HG03280 (cell line): ENCODE measurements at regions not wholly inside any gene's neighbourhood (a gene's known extent, or its start where the extent isn't known, plus 50 kb on each side); places are given as distances from the start of the nearest gene placed in this dataset.

ENCODE experiments used
- ATAC-seq: cut with Tn5 transposase; IDR thresholded peaks from one replicate; pipeline ENCODE4 v1.9.1; 2021; ENCODE audit warnings: mild to moderate bottlenecking, moderate library complexity; ENCODE audit not compliant: unreplicated experiment

- no peak for ATAC-seq
Measured at GRCh38 chr18:55819448-55819847, 231.5 kb upstream of the TCF4 start.

GRCh38 chr18:55818284-55818683 is 230.3 kb upstream of the TCF4 start:
- ATAC-seq, result no peak

DNA sequence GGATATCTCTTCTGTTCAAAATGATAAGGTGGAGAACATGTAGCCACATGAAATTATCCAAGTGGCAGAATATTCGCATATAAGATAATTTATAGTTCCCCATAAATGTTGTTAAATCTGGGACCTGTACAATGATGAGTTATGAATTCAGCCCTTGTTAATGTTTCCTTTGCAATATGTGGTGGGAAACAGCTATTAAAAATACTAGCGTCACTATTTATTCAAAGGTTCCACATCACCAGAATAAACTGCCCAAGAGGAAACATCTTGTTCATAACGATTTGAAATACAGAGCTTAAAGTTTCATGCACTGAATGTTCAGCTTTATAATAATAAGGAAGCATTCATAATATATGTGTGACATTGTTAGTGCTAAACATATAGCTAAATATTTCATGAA is 223.9 kb upstream of the TCF4 start:
- ATAC-seq, result no peak

DNA sequence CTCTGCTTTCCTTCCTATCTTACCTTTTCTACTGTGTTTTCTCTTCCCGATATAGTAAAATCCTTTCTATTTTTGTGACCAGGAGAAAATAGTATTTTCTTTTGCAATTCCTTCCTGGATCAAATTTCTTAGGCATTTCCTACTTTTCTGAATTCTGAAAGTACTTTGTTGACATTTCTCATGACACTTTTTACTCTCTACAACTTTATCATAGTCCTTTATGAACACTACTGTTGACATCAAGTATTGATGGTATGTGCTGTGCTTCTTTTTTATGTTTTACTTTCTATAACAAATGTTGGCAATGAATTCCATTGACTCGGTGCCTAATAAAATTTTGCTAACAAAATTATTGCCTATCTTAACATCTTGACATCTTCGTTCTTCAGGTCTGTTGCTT is 217.7 kb upstream of the TCF4 start:
- no peak for ATAC-seq

GRCh38 chr18:55795101-55795669 is 207.2 kb upstream of the TCF4 start:
- no peak for ATAC-seq

DNA sequence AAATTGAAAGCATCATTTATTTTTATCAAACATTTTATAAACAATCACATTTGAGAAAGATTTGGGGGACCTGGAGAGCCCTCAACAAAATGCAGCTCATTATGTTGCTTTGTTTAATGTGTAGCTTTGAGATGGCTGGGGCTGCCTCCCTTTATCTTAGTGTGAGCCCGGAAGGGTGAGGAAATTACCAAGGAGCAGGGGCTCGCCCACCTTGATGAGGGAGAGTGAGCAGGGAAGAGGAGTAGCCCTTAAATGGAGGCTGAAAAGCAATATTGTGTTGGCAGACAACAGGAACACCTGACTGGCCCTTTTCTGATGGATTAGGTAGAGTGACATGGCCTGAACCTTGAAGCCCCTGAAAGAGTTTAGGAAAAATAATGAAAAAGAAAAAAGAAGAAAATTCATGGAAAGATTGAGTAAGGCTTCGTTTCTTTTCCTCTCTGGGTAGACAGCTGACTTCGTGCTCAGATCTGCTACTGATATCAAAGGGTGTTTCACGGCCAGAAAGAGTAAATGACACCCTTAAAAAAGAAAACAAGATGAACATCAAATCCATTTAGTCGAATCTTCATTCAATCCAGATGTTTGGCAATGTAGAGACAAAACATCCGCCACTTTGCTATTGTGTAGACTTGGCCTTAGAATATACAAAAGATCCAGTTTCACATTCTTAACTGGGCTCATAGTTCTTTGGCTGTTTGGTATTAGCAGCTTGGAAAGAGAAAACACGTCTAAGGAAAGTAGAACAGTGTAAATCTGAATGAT is 206.5 kb upstream of the TCF4 start:
- ATAC-seq, result no peak

DNA sequence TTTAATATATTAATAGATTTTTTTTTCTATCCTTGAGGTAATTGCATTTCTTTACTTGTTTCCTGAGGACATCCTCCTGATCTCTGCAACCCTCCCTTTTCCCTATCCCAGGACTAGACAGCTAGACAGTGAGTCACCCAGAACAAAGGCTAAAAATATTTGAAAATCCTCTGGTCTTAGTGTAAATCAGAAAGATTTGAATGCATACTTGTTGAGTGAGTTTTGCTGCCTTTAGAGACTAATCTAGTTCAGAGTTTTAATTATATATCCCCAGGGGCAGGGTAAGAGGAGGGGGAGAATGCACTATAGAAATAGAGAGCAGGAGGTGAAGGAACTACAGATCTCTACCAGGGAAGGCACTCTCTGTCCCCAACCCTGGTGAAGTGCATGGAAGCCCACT is 202.3 kb upstream of the TCF4 start:
- no peak for ATAC-seq

DNA sequence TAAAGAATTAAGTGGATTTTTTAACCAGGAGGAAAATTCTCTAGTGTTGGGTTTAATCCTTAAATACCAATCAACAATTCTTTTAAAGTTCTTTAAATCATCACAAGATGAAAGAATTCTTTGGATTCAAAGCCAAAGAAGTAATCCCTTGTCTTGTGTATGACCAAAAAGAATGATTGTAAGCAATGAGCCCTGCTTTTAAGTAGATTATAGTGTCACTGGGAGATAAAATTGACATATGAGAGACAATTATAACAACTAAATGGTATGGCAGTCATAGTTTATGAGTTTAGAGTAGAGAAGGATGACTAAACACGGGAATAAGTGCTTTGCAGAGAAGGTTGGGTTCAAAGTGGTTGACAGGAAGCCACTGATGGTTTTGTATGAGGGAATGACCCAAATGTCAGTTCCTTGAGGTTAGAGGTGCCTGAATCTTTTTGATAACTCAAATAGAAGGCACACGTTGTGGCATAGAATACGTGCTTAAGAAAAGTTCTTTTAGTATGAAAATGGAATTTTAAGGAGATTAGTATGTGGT is 199.6 kb upstream of the TCF4 start:
- no peak for ATAC-seq

DNA sequence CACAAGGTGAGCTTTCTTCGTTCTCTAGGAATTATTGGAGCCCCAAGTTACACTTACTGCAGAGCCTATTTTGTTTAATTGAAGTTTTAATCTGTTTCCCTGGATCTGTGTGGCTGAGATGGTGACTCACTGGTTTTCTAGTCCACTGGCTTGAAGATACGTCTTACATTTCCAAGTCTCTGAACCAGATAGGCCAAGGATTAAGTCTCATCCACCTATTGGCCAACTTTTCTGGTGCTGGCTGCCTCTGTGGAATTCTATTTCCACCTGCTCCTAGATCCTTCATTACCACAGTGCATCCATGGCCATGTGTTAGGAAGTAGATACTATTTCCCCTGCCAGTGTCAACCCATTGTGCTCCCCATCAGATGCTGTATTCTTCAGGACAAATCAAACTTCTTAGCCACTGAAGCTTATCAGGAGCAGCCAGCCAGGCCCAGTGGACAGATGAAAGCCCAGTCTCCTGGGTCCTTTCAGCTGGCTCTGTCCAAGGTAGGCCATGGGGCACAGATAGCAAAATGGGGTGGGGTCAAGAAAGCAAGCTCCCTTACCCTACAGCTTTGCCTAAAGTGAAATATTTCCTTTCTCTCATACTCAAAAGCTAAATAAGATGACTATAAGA is 198.8 kb upstream of the TCF4 start:
- ATAC-seq, result no peak

DNA sequence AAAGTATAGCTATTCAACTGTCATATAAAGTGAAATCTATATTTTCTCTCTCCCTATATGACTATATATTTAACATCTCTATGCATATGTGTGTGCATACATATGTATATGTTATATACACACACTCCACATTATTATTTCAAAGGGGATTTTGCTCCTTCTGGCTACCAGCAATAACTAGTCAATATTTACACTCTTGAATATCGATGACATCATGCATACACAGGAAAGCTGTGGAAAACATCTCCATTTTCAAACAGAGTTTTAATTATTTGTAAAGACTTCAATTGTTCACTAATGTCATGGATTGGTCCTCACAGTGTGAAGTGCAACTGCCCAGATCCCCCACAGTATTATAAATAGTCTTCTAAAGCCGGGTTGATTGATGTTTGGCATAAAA is 195.9 kb upstream of the TCF4 start:
- ATAC-seq, result no peak

DNA sequence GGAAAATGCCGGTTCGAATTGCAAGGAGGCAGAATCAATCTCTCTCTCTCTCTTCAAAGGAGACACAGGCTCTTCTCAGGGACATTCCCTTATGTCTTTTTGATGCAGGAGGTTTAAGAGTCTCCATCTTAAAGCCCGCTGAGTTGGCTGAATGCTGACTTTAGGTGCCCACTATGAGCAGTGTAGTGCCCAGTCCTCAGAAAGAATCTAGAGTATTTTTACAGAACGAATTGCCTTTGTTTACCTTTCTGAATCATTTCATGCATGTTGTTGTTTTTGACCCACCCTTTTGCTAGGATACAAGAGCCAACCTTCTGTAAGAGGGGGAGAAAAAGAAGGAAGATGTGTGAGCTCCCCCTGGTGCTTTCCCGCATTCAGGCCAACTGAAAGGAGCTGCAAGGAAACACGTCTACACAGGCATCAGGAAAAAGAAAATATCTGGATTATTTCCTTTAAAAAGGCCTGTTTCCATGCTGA is 193.5 kb upstream of the TCF4 start:
- ATAC-seq, result no peak

- ATAC-seq, result no peak
Measured at GRCh38 chr18:55780586-55781071, 192.6 kb upstream of the TCF4 start.

GRCh38 chr18:55779691-55780585 is 191.9 kb upstream of the TCF4 start:
- ATAC-seq, result no peak

DNA sequence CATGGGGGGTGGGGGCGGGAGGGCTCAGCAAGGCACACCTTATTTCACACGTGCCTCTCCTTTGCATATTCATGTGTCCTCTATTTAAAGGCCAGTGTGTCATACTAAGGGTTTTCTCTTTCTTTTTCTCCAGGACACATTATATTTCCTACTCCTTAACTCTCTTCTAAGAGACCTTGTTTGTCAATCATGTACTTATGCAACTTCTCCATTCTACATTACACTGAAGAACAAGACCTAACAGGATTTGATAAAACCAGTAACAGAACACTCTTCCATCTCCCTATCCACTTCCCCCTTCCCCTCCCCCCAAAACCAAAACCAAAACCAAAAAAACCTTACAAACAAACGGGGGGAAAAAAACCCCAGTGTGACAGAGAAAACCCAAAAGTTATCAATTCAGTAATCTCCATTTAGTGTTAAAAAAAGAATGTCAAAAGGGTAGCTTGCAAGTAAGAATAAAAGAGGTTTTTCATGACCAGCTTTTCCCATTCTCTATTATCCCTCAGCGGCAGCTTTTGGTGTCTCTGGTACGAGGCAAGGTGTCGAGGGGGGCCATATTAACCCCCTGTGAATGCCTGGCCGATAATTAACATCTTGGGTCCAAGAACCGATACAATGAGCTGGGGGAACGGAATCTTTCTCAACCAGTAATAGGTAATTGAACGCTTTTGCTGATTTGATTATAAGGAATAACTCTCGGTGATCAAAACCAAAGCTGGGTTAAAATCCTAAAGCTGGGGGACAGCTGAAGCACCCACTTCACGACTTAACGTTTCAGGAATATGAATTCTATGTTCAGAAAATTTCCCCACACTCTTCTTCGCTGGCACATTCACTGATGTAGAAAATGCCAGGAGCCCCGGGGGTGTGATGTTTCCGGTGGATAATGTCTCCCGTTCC is 191.0 kb upstream of the TCF4 start:
- no peak for ATAC-seq

DNA sequence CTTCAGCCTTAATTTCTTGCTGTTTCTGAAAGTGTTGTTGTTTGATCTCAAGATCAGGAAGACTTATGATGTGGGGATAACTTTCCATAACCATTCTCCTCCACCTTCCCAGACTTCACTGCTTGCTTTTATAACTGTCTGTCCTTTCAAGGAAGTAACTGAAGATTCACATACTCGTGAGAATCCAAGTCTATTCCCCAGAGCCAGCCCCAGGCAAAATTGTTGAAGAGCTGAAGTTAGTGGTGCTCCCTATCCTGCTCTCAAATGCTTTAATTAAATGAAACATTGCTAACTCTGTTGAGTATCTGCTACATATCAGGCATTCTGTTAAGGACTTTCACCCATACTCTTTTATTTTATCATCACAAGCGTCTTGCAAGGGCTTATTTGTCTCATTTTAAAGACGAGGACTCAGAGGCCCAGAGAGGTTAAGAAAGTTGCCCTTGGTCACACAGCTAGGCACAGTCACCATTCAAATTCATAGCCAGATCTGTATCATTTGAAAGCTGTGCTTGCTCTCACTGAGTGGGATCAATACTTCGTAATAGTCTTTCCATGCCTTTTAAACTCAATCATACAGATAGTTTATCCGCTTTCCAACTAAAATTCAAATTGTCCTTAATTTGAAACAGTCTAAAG is 189.8 kb upstream of the TCF4 start:
- ATAC-seq, result no peak

DNA sequence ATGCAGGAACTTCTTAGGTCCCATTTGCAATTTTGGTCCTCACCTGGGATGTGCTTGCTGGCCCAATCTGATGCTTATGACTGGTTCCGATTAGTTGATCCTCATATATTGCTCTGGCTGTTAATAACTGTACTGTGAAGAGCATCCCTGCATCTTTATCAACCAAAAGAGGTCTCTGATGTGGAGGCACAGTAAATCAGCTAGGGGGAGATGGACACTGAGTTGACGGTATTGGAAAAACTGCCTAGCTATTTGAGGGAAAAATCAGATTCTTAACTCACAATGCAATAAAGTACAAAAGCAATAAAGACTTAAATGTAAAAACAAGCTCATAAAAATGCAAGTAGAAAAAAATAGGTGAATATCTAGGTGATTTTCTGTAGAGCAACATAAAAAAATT is 188.0 kb upstream of the TCF4 start:
- ATAC-seq, result no peak

GRCh38 chr18:55774505-55774904 is 186.5 kb upstream of the TCF4 start:
- no peak for ATAC-seq

DNA sequence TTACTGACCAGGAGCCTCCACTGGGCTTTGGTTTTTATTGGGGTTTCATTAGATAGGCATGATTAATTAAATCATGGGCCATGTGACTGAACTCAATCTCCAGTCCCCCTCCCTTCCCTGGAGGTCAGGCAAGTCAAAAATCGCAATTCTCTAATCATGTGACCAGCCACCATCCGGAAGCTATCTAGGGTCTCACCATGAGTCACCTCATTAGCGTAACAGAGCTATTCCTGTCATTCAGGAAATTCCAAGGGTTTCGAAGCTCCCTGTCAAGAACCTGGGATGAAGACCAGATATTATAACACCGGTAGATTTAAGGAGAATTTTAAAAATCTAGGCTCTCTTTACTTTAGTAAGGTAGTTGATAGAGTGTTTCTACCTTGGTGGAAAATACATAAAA is 180.3 kb upstream of the TCF4 start:
- no peak for ATAC-seq

GRCh38 chr18:55764386-55764785 is 176.4 kb upstream of the TCF4 start:
- no peak for ATAC-seq
